ENCODE measurements at regions not wholly inside any gene's neighbourhood (a gene's known extent, or its start where the extent isn't known, plus 50 kb on each side); places are given as distances from the start of the nearest gene placed in this dataset.

GRCh38 chr5:81837667-81838306 is 86.9 kb upstream of the SSBP2 start:
- H3K9me3 ChIP-seq (ENCODE audit: low read length): no peaks in the 10 kb centered on the region
- no peak for TF ChIP-seq EZH2phosphoT487 (IDR thresholded peaks at IDR 0.05; ENCODE audit: borderline replicate concordance, low read depth, low read length)
- TF ChIP-seq CTCF (conservative IDR thresholded peaks at IDR 0.05; ENCODE audit: low read length): no peak
- H2AFZ ChIP-seq (ENCODE audit: low read length): peak overlapping the region; percentile 20; the same call in 1 of the 2 replicates
- H4K20me1 ChIP-seq (ENCODE audit: insufficient read depth, low read length): no peaks in the 10 kb centered on the region
- H3K27ac ChIP-seq (ENCODE audit: low read depth, low read length, poor library complexity, severe bottlenecking): no peak overlapping the region
- no peaks in the 10 kb centered on the region for H3K79me2 ChIP-seq (ENCODE audit: insufficient read depth, low read depth, low read length)
- no peak overlapping the region for H3K4me2 ChIP-seq (ENCODE audit: low read length)
- POLR2A ChIA-PET: interaction anchor here (0.6 to 3.1 kb wide), 7 partner anchors 11 to 516 kb away, joined by 3 to 26 read pairs (median 3); no protein-coding TSS in a partner anchor
- H3K36me3 ChIP-seq (ENCODE audit: insufficient read depth, low read length): no peaks in the 10 kb centered on the region
- intact Hi-C loops (cut with micrococcal nuclease; ENCODE audit: unreplicated experiment): loop anchor here (5.0 kb wide), 2 partner anchors 330 to 410 kb away; no protein-coding TSS in a partner anchor
- CTCF ChIA-PET (ENCODE audit: unreplicated experiment): no interaction called here
- DNase-seq (ENCODE audit: low spot score): no peak
- no peaks in the 10 kb centered on the region for H3K9me2 ChIP-seq (ENCODE audit: insufficient read depth, low read length)
- peaks cover 5% of the 10 kb centered on the region for H3K4me1 ChIP-seq (ENCODE audit: insufficient read depth, low read length, poor library complexity, severe bottlenecking)
- no TSS peak for BruUV-seq (replicated peaks)
- H3K4me3 ChIP-seq (ENCODE audit: low read depth, low read length, poor library complexity, severe bottlenecking): no peak overlapping the region

- Histone ChIP-seq H3K9me3 (ENCODE audit: low read length) (no peaks in the 10 kb centered on the region), H3K9me2 (ENCODE audit: insufficient read depth, low read length) (no peaks in the 10 kb centered on the region), H3K36me3 (ENCODE audit: insufficient read depth, low read length) (no peaks in the 10 kb centered on the region), H3K4me2 (ENCODE audit: low read length) (no peak overlapping the region), H3K4me1 (ENCODE audit: insufficient read depth, low read length, poor library complexity, severe bottlenecking) (peaks cover 5% of the 10 kb centered on the region), H3K4me3 (ENCODE audit: low read depth, low read length, poor library complexity, severe bottlenecking) (no peak overlapping the region), H2AFZ (ENCODE audit: low read length) (no peak overlapping the region), H3K27ac (ENCODE audit: low read depth, low read length, poor library complexity, severe bottlenecking) (no peak overlapping the region), H4K20me1 (ENCODE audit: insufficient read depth, low read length) (no peaks in the 10 kb centered on the region), H3K79me2 (ENCODE audit: insufficient read depth, low read depth, low read length) (no peaks in the 10 kb centered on the region)
- POLR2A ChIA-PET: interaction anchor here (0.6 to 2.1 kb wide), 8 partner anchors 9 to 328 kb away, joined by 3 to 10 read pairs (median 4); no protein-coding TSS in a partner anchor
- CTCF ChIA-PET (ENCODE audit: unreplicated experiment): interaction anchor here (0.6 kb wide), 1 partner anchor 85 kb away, joined by 3 read pairs; no protein-coding TSS in a partner anchor
- intact Hi-C loops (cut with micrococcal nuclease; ENCODE audit: unreplicated experiment): loop anchor here (5.0 kb wide), 2 partner anchors 329 to 409 kb away; no protein-coding TSS in a partner anchor
- BruUV-seq (replicated peaks): no TSS peak
- no peak for DNase-seq (ENCODE audit: low spot score)
- no peak for TF ChIP-seq CTCF (conservative IDR thresholded peaks at IDR 0.05; ENCODE audit: low read length)
- no peak for TF ChIP-seq EZH2phosphoT487 (IDR thresholded peaks at IDR 0.05; ENCODE audit: borderline replicate concordance, low read depth, low read length)
Observed at GRCh38 chr5:81835814-81836367, 85.0 kb upstream of the SSBP2 start.
